HEK293T (cell line): ENCODE measurements at regions not wholly inside any gene's neighbourhood (a gene's known extent, or its start where the extent isn't known, plus 50 kb on each side); places are given as distances from the start of the nearest gene placed in this dataset.

Source experiments
- CTCF ChIA-PET: fragments of 350-600 bp; formaldehyde crosslinking; extraction: SDS; loops from one replicate; lab custom pipeline; 2021; ENCODE audit warnings: antibody characterized with exemption, inconsistent platforms; lab: Yijun Ruan, JAX
- POLR2A ChIA-PET: fragments of 350-600 bp; formaldehyde crosslinking; extraction: SDS; loops from one replicate; lab custom pipeline; 2020; ENCODE audit warnings: antibody characterized with exemption, inconsistent platforms; lab: Yijun Ruan, JAX
- DNase-seq: peaks from one replicate; pipeline ENCODE4 v3.0.0; 2012; ENCODE audit warnings: mixed read lengths; ENCODE audit errors: extremely low spot score
- ARNT ChIP-seq: fragments of 450-650 bp; IDR thresholded peaks from 2 replicates; pipeline ENCODE4 v1.6.1; 2017; ENCODE audit warnings: mild to moderate bottlenecking
- BHLHE40 ChIP-seq: fragments of 450-650 bp; IDR thresholded peaks from 2 replicates; pipeline ENCODE4 v1.6.1; 2016; ENCODE audit warnings: mild to moderate bottlenecking, moderate library complexity, borderline replicate concordance
- CTBP1 ChIP-seq: fragments of 450-650 bp; IDR thresholded peaks from 2 replicates; pipeline ENCODE4 v1.6.1; 2016; ENCODE audit warnings: borderline replicate concordance
- ELF4 ChIP-seq: fragments of 450-650 bp; IDR thresholded peaks from 2 replicates; pipeline ENCODE4 v1.6.1; 2017; ENCODE audit warnings: antibody characterized with exemption
- FOXA1 ChIP-seq: fragments of 450-650 bp; IDR thresholded peaks from 2 replicates; pipeline ENCODE4 v1.6.1; 2016; ENCODE audit warnings: mild to moderate bottlenecking
- FOXK2 ChIP-seq: fragments of 450-650 bp; IDR thresholded peaks from 2 replicates; pipeline ENCODE4 v1.6.1; 2016; ENCODE audit warnings: mild to moderate bottlenecking
- FOXM1 ChIP-seq: fragments of 450-650 bp; IDR thresholded peaks from 2 replicates; pipeline ENCODE4 v1.6.1; 2017; ENCODE audit warnings: mild to moderate bottlenecking, borderline replicate concordance
- HDGF ChIP-seq: fragments of 450-650 bp; IDR thresholded peaks from 2 replicates; pipeline ENCODE4 v1.6.1; 2017; ENCODE audit warnings: antibody characterized with exemption, borderline replicate concordance
- L3MBTL2 ChIP-seq: fragments of 450-650 bp; conservative IDR thresholded peaks from 2 replicates; pipeline ENCODE4 v1.6.1; 2016; ENCODE audit warnings: mild to moderate bottlenecking
- LEF1 ChIP-seq: fragments of 450-650 bp; IDR thresholded peaks from 2 replicates; pipeline ENCODE4 v1.6.1; 2017; ENCODE audit warnings: mild to moderate bottlenecking, borderline replicate concordance
- NFRKB ChIP-seq: fragments of 450-650 bp; IDR thresholded peaks from 2 replicates; pipeline ENCODE4 v1.6.1; 2016; ENCODE audit warnings: mild to moderate bottlenecking, moderate library complexity
- SP1 ChIP-seq: fragments of 450-650 bp; IDR thresholded peaks from 2 replicates; pipeline ENCODE4 v1.6.1; 2017
- SUZ12 ChIP-seq: fragments of 450-650 bp; IDR thresholded peaks from 2 replicates; pipeline ENCODE4 v1.6.1; 2016; ENCODE audit warnings: mild to moderate bottlenecking
- TARDBP ChIP-seq: fragments of 450-650 bp; IDR thresholded peaks from 2 replicates; pipeline ENCODE4 v1.6.1; 2016
- ZNF384 ChIP-seq: fragments of 450-650 bp; IDR thresholded peaks from 2 replicates; pipeline ENCODE4 v1.6.1; 2016
- TF ChIP-seq, protein P1 (sequence below): fragments of 450-650 bp; IDR thresholded peaks from 2 replicates; pipeline ENCODE4 v1.6.1; 2016

DNA sequence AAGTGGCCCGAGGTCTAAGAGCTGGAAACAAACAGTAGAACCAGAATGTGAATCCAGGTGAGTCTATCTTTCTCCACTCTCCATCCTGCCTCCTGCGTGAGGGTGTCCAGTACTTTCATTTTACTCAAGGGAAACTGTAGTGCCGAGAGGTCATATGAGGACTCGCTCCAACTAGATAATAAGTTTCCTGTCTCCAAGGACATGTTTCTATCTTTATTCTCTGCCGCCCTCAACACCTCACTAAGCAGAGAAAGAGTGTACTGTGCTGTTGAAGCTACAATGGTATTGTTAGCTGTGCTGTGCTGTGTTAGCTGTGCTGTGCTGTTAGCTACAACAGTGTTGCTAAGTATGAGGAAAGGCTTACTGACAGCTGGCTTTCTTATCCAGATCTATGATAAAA lies 137.9 kb upstream of the COL8A1 start:
- POLR2A ChIA-PET, result no interaction called here
- CTCF ChIA-PET, result no interaction called here
- TF ChIP-seq LEF1 (no peak), FOXA1 (no peak), ZNF384 (no peak), SUZ12 (no peak), NFRKB (no peak), BHLHE40 (no peak), FOXK2 (no peak), L3MBTL2 (no peak), TARDBP (no peak), ELF4 (no peak), CTBP1 (no peak), SP1 (no peak), ARNT (no peak), HDGF (no peak), FOXM1 (no peak)
- TF ChIP-seq, protein P1, sequence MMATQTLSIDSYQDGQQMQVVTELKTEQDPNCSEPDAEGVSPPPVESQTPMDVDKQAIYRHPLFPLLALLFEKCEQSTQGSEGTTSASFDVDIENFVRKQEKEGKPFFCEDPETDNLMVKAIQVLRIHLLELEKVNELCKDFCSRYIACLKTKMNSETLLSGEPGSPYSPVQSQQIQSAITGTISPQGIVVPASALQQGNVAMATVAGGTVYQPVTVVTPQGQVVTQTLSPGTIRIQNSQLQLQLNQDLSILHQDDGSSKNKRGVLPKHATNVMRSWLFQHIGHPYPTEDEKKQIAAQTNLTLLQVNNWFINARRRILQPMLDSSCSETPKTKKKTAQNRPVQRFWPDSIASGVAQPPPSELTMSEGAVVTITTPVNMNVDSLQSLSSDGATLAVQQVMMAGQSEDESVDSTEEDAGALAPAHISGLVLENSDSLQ, result no peak
- DNase-seq, result no peak

DNA sequence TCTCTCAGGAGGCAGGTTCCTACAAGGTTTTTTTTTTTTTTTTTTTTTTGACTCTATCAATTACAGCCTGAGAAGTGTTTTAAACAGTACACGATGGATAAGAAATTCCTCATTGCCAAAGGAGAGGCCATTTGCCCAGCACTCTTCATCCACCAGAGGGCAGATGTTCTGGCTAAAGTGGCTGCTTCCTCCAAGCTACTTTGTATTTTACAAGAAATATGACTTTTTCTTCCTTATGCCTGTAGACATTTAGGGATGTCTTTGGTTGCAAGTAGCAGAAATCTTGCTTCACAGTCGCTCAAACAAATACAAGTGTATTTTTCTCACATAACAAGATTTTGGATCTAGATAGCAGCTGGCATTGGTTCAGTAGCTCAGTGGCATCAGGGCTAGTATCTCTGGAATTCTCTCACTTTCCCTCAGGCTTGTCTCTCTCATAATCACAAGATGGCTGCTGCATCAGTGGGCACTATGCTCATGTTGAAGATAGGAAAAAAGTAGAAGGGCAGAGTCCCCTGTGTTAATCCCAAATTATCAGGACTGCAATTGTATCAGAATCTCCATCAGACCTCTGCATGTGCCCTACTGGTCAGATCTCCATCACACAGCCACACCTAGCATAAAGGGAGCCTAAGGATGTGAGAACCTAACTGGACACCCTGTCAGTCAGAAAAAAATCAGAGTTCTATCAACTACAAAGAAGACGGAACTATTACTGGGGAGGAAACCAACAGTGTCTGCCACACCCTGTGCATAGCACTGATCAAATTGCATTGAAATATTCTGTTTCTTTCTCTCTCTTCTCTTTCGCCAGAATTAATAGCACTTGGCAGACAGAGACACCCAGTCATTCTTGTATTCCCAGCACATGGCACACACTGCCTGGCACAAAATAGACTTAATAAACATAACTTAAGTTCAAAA lies 138.9 kb upstream of the COL8A1 start:
- DNase-seq, result peak; percentile 47

DNA sequence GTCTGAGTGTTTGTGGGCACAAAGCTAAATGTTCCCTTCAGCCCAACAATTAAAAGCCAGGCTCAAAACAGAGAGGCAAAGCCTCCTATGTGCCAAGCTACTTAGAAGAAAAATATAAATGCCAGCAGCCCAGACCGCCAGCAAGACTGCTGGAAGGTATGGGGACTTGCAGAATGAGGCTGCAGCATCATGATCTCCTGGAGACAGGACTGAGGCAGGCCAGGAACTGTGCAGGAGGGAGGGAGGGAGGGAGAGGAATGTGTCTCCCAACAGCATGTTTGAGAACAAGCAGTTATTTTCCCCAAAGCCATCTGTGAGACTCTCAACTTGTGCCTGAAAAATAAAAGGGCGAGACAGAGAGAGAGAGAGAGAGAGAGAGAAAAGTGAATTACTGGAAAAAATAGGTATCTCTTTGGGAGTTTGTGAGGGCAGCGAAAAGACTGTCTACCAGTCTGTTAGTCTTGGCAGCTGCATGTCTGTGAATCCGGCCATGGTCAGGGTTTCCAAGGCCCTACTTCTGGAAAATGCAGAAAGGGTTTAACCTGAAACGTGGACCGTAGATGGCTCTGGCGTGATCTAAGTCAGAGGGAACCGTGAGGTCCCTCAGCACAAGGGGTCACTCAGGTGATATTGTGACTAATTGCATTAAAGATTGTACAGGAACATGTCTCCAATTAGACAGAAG lies 139.7 kb upstream of the COL8A1 start:
- no peak for TF ChIP-seq HDGF
- ChIA-PET POLR2A (no interaction called here), CTCF (interaction anchor here (0.7 to 1.0 kb wide), 6 partner anchors 13 to 477 kb away, joined by 3 to 13 read pairs (median 3); no protein-coding TSS in a partner anchor)
- DNase-seq, result no peak

More for the DNA sequence above, 138.9 kb upstream of the COL8A1 start:
- POLR2A ChIA-PET, result no interaction called here
- CTCF ChIA-PET, result interaction anchor here (0.5 to 1.0 kb wide), 8 partner anchors 12 to 478 kb away, joined by 3 to 13 read pairs (median 3); no protein-coding TSS in a partner anchor
- TF ChIP-seq ELF4 (no peak), SP1 (no peak), FOXM1 (no peak), BHLHE40 (no peak), HDGF (no peak), LEF1 (no peak), FOXA1 (no peak), TARDBP (no peak), CTBP1 (no peak), L3MBTL2 (no peak), ARNT (no peak), SUZ12 (no peak), FOXK2 (no peak)
- TF ChIP-seq, protein P1, result no peak

DNA sequence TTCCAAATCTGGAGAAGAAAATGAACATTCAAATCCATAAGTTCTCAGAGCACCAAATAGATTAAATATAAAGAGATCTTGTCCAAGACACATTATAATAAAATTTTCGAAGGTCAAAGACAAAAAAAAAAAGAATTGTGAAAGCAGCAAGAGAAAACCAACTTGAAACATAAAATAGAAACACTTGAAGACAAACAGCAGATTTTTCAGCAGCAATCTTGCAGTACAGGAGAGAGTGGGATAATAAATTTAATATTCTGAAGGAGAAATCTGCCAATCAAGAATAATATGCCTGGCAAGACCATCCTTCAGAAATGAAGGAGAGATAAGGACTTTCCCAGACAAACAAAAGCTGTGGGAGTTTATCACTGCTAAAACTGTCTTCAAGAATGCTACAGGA lies 150.5 kb upstream of the COL8A1 start:
- ChIA-PET POLR2A (no interaction called here), CTCF (interaction anchor here (0.7 kb wide), 1 partner anchor 12 kb away, joined by 3 read pairs; no protein-coding TSS in a partner anchor)
- no peak for DNase-seq
- TF ChIP-seq BHLHE40, result no peak
- no peak for TF ChIP-seq FOXM1
- no peak for TF ChIP-seq SUZ12
- TF ChIP-seq SP1, result no peak
- TF ChIP-seq HDGF, result no peak
- TF ChIP-seq ZNF384, result no peak
- TF ChIP-seq CTBP1, result no peak

DNA sequence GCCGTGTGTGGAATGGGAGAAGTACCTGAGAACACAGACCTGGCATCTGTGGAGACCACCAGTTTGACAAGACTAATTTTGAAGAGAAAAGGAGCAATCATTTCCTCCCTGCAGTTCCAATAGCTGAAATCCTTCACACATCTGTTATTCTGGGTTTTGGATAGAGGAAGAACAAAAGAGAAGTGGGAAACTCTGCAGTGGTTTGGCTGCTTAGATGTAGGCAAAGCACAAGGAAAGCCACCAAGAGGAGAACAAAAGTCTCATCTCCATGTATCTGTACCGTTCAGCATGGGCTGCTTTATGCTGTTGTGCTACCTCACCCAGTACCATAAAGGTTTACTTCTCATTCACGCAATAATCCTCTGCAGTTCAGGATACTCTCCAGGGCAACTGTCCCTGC lies 153.1 kb upstream of the COL8A1 start:
- no peak for TF ChIP-seq ZNF384
- TF ChIP-seq HDGF, result no peak
- TF ChIP-seq SP1, result no peak
- TF ChIP-seq ELF4, result no peak
- no peak for TF ChIP-seq LEF1
- no peak for TF ChIP-seq CTBP1
- POLR2A ChIA-PET, result no interaction called here
- CTCF ChIA-PET, result no interaction called here
- no peak for DNase-seq

DNA sequence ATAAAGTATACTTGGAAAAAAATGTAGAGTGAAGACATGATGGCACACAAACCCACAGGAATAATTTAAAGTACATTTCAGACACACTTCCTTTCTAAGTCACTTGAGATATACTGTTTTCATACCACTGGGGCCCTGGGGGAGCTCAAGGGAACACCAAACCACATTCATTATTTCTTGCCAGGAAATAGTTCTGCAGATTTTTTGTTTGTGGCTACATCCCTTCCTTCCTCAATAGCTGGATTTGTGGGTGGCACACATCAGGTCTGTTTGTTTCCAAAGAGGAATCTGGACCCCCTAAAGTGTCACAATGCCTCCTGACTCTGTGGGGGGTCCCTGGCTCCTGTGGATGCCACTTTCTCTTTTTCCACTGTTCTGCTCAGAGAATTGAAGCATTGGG lies 153.5 kb upstream of the COL8A1 start:
- ChIA-PET CTCF (no interaction called here), POLR2A (no interaction called here)
- TF ChIP-seq HDGF (no peak), ELF4 (no peak), ZNF384 (no peak), SUZ12 (no peak), FOXM1 (no peak), ARNT (no peak), L3MBTL2 (no peak), BHLHE40 (no peak), SP1 (no peak), LEF1 (no peak), FOXK2 (no peak), CTBP1 (no peak), FOXA1 (no peak), TARDBP (no peak), NFRKB (no peak)
- TF ChIP-seq, protein P1, result no peak
- no peak for DNase-seq
